Endothelial cell of umbilical vein (primary cell): ENCODE measurements at regions not wholly inside any gene's neighbourhood (a gene's known extent, or its start where the extent isn't known, plus 50 kb on each side); places are given as distances from the start of the nearest gene placed in this dataset.

Source experiments
- BruUV-seq: library from RNA; stranded (reverse); fragments of 400-500 nt; replicated peaks from 2 replicates; lab custom pipeline; 2021; lab: Mats Ljungman, UMichigan
- CTCF ChIA-PET: fragments of 300-600, 350-600 bp; sonication (Branson Sonifier 250); formaldehyde crosslinking; loops from one replicate; lab custom pipeline; 2021; ENCODE audit warnings: antibody characterized with exemption, inconsistent platforms; lab: Charles Lee
- POLR2A ChIA-PET: fragments of 300-600, 350-600 bp; sonication (Branson Sonifier 250); formaldehyde crosslinking; loops from one replicate; lab custom pipeline; 2021; ENCODE audit warnings: antibody characterized with exemption, inconsistent platforms; lab: Charles Lee
- DNase-seq: peaks from one replicate; pipeline ENCODE4 v3.0.0-alpha.2; 2011; ENCODE audit warnings: low read depth, low spot score
- FAIRE-seq: peaks from 2 replicates; lab custom pipeline; 2011; peaks lifted over from hg19 to GRCh38; lab: Jason Lieb, UNC
- H2AFZ ChIP-seq: 2 replicates; pipeline ENCODE4 v1.6.0; 2012; ENCODE audit warnings: low read depth, low read length, control low read depth, inconsistent platforms
- H3K27ac ChIP-seq: 2 replicates; pipeline ENCODE4 v1.5.1; 2011; ENCODE audit warnings: low read depth, mild to moderate bottlenecking, control low read depth, low read length, moderate library complexity; ENCODE audit not compliant: insufficient read depth
- H3K27me3 ChIP-seq, 2 experiments: 2 replicates each; pipeline versions ENCODE4 v1.6.0 to v1.6.1; 2011; ENCODE audit warnings: low read length in 2 of 2, mixed read lengths in 1 of 2; ENCODE audit not compliant: control insufficient read depth in 2 of 2, insufficient read depth in 2 of 2
- H3K36me3 ChIP-seq, 2 experiments: 2 replicates in 1 of 2; 3 replicates in 1 of 2; pipeline ENCODE4 v1.5.1; 2011; ENCODE audit warnings: low read length in 2 of 2, mild to moderate bottlenecking in 1 of 2, moderate library complexity in 1 of 2; ENCODE audit not compliant: control insufficient read depth in 2 of 2, insufficient read depth in 2 of 2; ENCODE audit errors: extremely low read depth in 1 of 2
- H3K4me1 ChIP-seq: 3 replicates; pipeline ENCODE4 v1.5.1; 2011; ENCODE audit warnings: mild to moderate bottlenecking, low read length; ENCODE audit not compliant: control insufficient read depth, insufficient read depth; ENCODE audit errors: extremely low read depth
- H3K4me2 ChIP-seq: 2 replicates; pipeline ENCODE4 v1.6.1; 2011; ENCODE audit warnings: low read length, control low read depth, mixed read lengths; ENCODE audit not compliant: insufficient read depth
- H3K4me3 ChIP-seq, 3 experiments: fragments of 200-600 bp in 1 of 3; sonication (generic), shearing (Covaris generic) in 1 of 3; replicated peaks in 1 of 3; 2 replicates each; pipeline ENCODE4 v1.5.1; 2011 to 2016; ENCODE audit warnings: control low read depth in 3 of 3, low read length in 3 of 3, mild to moderate bottlenecking in 2 of 3, inconsistent platforms in 1 of 3, low read depth in 1 of 3, moderate library complexity in 1 of 3; ENCODE audit not compliant: insufficient read depth in 1 of 3
- H3K79me2 ChIP-seq: 2 replicates; pipeline ENCODE4 v1.6.0; 2012; ENCODE audit warnings: low read length, inconsistent platforms; ENCODE audit not compliant: control insufficient read depth, insufficient read depth
- H3K9ac ChIP-seq: replicated peaks from 2 replicates; pipeline ENCODE3; 2011; ENCODE audit warnings: low read length, control low read depth; ENCODE audit not compliant: insufficient read depth; ENCODE audit errors: extremely low read depth
- H3K9me1 ChIP-seq: replicated peaks from 3 replicates; pipeline ENCODE4 v1.6.0; 2011; ENCODE audit warnings: mild to moderate bottlenecking, low read length; ENCODE audit not compliant: control insufficient read depth, insufficient read depth; ENCODE audit errors: extremely low read depth
- H3K9me3 ChIP-seq: replicated peaks from 2 replicates; pipeline ENCODE4 v1.5.1; 2012; ENCODE audit warnings: low read length, inconsistent platforms; ENCODE audit not compliant: control insufficient read depth, insufficient read depth
- H4K20me1 ChIP-seq: replicated peaks from 2 replicates; pipeline ENCODE3; 2011; ENCODE audit warnings: mild to moderate bottlenecking, low read length; ENCODE audit not compliant: control insufficient read depth, insufficient read depth; ENCODE audit errors: extremely low read depth
- EZH2 ChIP-seq: IDR thresholded peaks from 2 replicates; pipeline ENCODE4 v1.6.1; 2012; ENCODE audit warnings: borderline replicate concordance, low read depth, mild to moderate bottlenecking, moderate library complexity, low read length, inconsistent platforms; ENCODE audit not compliant: severe bottlenecking
- FOS ChIP-seq: IDR thresholded peaks from 2 replicates; pipeline ENCODE4 v1.6.1; 2011; ENCODE audit warnings: mild to moderate bottlenecking, low read length, moderate library complexity, borderline replicate concordance; ENCODE audit not compliant: insufficient read depth
- GATA2 ChIP-seq: IDR thresholded peaks from 2 replicates; pipeline ENCODE4 v1.7.0; 2011; ENCODE audit warnings: low read depth, mild to moderate bottlenecking, moderate library complexity, mixed read lengths, low read length; ENCODE audit not compliant: insufficient read length, insufficient read depth
- JUN ChIP-seq: IDR thresholded peaks from 2 replicates; pipeline ENCODE4 v1.6.1; 2011; ENCODE audit warnings: borderline replicate concordance, low read depth; ENCODE audit not compliant: insufficient read length, insufficient read depth
- MYC ChIP-seq: IDR thresholded peaks from one replicate; pipeline ENCODE4 v1.6.1; 2011; ENCODE audit warnings: mild to moderate bottlenecking, low read depth, low read length
- POLR2A ChIP-seq: IDR thresholded peaks from 2 replicates; pipeline ENCODE4 v1.6.1; 2012; ENCODE audit warnings: low read depth, mild to moderate bottlenecking, control low read depth, low read length
- POLR2AphosphoS5 ChIP-seq: IDR thresholded peaks from 2 replicates; pipeline ENCODE4 v1.6.1; 2012; ENCODE audit warnings: low read depth, mild to moderate bottlenecking, control low read depth, low read length, moderate library complexity; ENCODE audit not compliant: insufficient read depth
- dilution Hi-C: fragments of 300-500 bp; cut with MboI; formaldehyde crosslinking; loops from one replicate; pipeline ENCODE4 v1.15.0; 2019; ENCODE audit warnings: low sequenced_read_pairs; ENCODE audit not compliant: extremely low pct_ligation_motif_present
- intact Hi-C: fragments of 100-400 bp; cut with micrococcal nuclease; formaldehyde crosslinking; loops from one replicate; pipeline ENCODE4 v1.10.0; 2022
- TF ChIP-seq, protein P1 (sequence below): IDR thresholded peaks from 2 replicates; pipeline ENCODE4 v1.6.1; 2011; ENCODE audit not compliant: insufficient read depth, insufficient read length
- TF ChIP-seq, protein P2 (sequence below), 2 donors: IDR thresholded peaks; 1 replicate in 1 of 2; 2 replicates in 1 of 2; pipeline ENCODE4 v1.5.1; 2011; ENCODE audit warnings: low read length in 2 of 2, mild to moderate bottlenecking in 2 of 2, moderate library complexity in 2 of 2, control low read depth in 1 of 2, inconsistent platforms in 1 of 2, low read depth in 1 of 2; ENCODE audit not compliant: insufficient read depth in 1 of 2; ENCODE audit errors: extremely low read depth in 1 of 2

DNA sequence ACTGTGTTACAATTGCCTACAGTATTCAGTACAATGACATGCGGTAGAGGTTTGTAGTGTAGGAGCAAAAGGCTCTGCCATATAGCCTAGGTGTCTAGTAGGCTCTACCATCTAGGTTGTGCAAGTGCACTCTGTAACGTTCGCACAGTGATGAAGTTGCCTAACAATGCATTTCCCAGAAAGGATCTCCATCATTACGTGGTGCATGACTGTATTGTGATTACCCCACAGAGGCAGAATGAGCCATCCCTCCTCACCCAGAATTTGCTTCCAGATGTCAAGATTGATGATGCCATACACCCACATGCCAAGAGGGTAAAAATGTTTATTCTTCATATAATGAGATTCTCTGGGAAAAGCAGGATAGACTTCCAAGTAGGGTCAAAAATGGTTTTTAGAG is 199.3 kb upstream of the CTTNBP2NL start:
- TF ChIP-seq EZH2 (no peak), JUN (no peak), MYC (no peak), GATA2 (no peak), POLR2A (no peak), FOS (no peak), POLR2AphosphoS5 (no peak)
- TF ChIP-seq, protein P1, sequence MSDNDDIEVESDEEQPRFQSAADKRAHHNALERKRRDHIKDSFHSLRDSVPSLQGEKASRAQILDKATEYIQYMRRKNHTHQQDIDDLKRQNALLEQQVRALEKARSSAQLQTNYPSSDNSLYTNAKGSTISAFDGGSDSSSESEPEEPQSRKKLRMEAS = no peak
- TF ChIP-seq, protein P2, sequence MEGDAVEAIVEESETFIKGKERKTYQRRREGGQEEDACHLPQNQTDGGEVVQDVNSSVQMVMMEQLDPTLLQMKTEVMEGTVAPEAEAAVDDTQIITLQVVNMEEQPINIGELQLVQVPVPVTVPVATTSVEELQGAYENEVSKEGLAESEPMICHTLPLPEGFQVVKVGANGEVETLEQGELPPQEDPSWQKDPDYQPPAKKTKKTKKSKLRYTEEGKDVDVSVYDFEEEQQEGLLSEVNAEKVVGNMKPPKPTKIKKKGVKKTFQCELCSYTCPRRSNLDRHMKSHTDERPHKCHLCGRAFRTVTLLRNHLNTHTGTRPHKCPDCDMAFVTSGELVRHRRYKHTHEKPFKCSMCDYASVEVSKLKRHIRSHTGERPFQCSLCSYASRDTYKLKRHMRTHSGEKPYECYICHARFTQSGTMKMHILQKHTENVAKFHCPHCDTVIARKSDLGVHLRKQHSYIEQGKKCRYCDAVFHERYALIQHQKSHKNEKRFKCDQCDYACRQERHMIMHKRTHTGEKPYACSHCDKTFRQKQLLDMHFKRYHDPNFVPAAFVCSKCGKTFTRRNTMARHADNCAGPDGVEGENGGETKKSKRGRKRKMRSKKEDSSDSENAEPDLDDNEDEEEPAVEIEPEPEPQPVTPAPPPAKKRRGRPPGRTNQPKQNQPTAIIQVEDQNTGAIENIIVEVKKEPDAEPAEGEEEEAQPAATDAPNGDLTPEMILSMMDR (IDR thresholded peaks at IDR 0.05; ENCODE audit: extremely low read depth in 1 of 2, insufficient read depth in 1 of 2, low read depth in 1 of 2, low read length in 2 of 2) = no peak
- H3K4me1 ChIP-seq = no peaks in the 10 kb centered on the region
- no peak overlapping the region for H3K4me3 ChIP-seq
- intact Hi-C loops = no loop called here
- BruUV-seq = no TSS peak
- no peaks in the 10 kb centered on the region for H3K36me3 ChIP-seq
- dilution Hi-C loops = no loop called here
- H3K9me1 ChIP-seq = no peaks in the 10 kb centered on the region
- no peaks in the 10 kb centered on the region for H4K20me1 ChIP-seq
- CTCF ChIA-PET = no interaction called here
- no peaks in the 10 kb centered on the region for H3K9me3 ChIP-seq
- no peak overlapping the region for H2AFZ ChIP-seq
- H3K79me2 ChIP-seq = no peaks in the 10 kb centered on the region
- POLR2A ChIA-PET = no interaction called here
- no peak overlapping the region for H3K27ac ChIP-seq
- no peaks in the 10 kb centered on the region for H3K27me3 ChIP-seq
- DNase-seq (no peak), FAIRE-seq (no peak)
- H3K9ac ChIP-seq = no peak overlapping the region
- no peak overlapping the region for H3K4me2 ChIP-seq
